ENCODE measurements at regions not wholly inside any gene's neighbourhood (a gene's known extent, or its start where the extent isn't known, plus 50 kb on each side); places are given as distances from the start of the nearest gene placed in this dataset.

- no peak for TF ChIP-seq CTCF (IDR thresholded peaks at IDR 0.05; ENCODE audit: insufficient read depth, low read length)
- TF ChIP-seq POLR2AphosphoS5 (IDR thresholded peaks at IDR 0.05; ENCODE audit: low read depth): no peak
Observed at GRCh38 chr10:81514811-81515210, 360.2 kb upstream of the NRG3 start.

All from HL-60 (cell line).